HUES48 (cell line): ENCODE measurements at regions not wholly inside any gene's neighbourhood (a gene's known extent, or its start where the extent isn't known, plus 50 kb on each side); places are given as distances from the start of the nearest gene placed in this dataset.
A peak's percentile ranks its signal among the peaks of the same experiment; 100 is the strongest.
"Not testable (repeated sequence)": the region's sequence is repeated elsewhere in the genome, so short reads cannot be mapped to it uniquely, and the experiment has no call there.

Experiments
- H3K27ac ChIP-seq: one replicate; pipeline ENCODE4 v1.7.0; 2013; ENCODE audit warnings: low read depth, low read length, inconsistent platforms
- H3K27me3 ChIP-seq: 2 replicates; pipeline ENCODE4 v1.6.1; 2013; ENCODE audit warnings: mild to moderate bottlenecking, low read length; ENCODE audit not compliant: control insufficient read depth, insufficient read depth
- H3K36me3 ChIP-seq: 2 replicates; pipeline ENCODE4 v1.6.1; 2013; ENCODE audit warnings: low read length; ENCODE audit not compliant: control insufficient read depth, insufficient read depth
- H3K4me1 ChIP-seq: 2 replicates; pipeline ENCODE4 v1.6.1; 2013; ENCODE audit warnings: mild to moderate bottlenecking, low read length; ENCODE audit not compliant: control insufficient read depth, insufficient read depth
- H3K4me3 ChIP-seq: 2 replicates; pipeline ENCODE4 v1.5.1; 2013; ENCODE audit warnings: mild to moderate bottlenecking, low read depth, low read length
- H3K9ac ChIP-seq: 2 replicates; pipeline ENCODE4 v1.6.1; 2013; ENCODE audit warnings: mild to moderate bottlenecking, low read depth, low read length, moderate library complexity
- H3K9me3 ChIP-seq: 2 replicates; pipeline ENCODE4 v1.6.1; 2013; ENCODE audit warnings: low read length; ENCODE audit not compliant: control insufficient read depth, insufficient read depth

GRCh38 chr5:88090506-88090905 is 178.1 kb downstream of the TMEM161B start:
- Histone ChIP-seq H3K4me1 (peaks cover 25% of the 10 kb centered on the region), H3K27me3 (no peaks in the 10 kb centered on the region), H3K9ac (no peak overlapping the region), H3K9me3 (no peaks in the 10 kb centered on the region), H3K4me3 (no peak overlapping the region), H3K27ac (no peak overlapping the region), H3K36me3 (no peaks in the 10 kb centered on the region)

GRCh38 chr5:88089719-88090390 is 178.8 kb downstream of the TMEM161B start:
- no peaks in the 10 kb centered on the region for H3K9me3 ChIP-seq
- H3K27me3 ChIP-seq, result no peaks in the 10 kb centered on the region
- no peak overlapping the region for H3K4me3 ChIP-seq
- H3K36me3 ChIP-seq, result no peaks in the 10 kb centered on the region
- no peak overlapping the region for H3K9ac ChIP-seq
- H3K27ac ChIP-seq, result peak overlapping the region; percentile 11
- peaks cover 25% of the 10 kb centered on the region for H3K4me1 ChIP-seq

GRCh38 chr5:88085462-88085861 is 183.2 kb downstream of the TMEM161B start:
- no peaks in the 10 kb centered on the region for H3K9me3 ChIP-seq
- H3K9ac ChIP-seq, result no peak overlapping the region
- no peak overlapping the region for H3K4me3 ChIP-seq
- H3K36me3 ChIP-seq, result no peaks in the 10 kb centered on the region
- no peaks in the 10 kb centered on the region for H3K27me3 ChIP-seq
- no peaks in the 10 kb centered on the region for H3K4me1 ChIP-seq
- no peak overlapping the region for H3K27ac ChIP-seq

- no peaks in the 10 kb centered on the region for H3K36me3 ChIP-seq
Observed at GRCh38 chr5:88081877-88082276, 186.8 kb downstream of the TMEM161B start.

GRCh38 chr5:88063813-88064212 is 204.8 kb downstream of the TMEM161B start:
- Histone ChIP-seq H3K27me3 (no peaks in the 10 kb centered on the region), H3K27ac (no peak overlapping the region), H3K4me1 (no peaks in the 10 kb centered on the region), H3K36me3 (no peaks in the 10 kb centered on the region), H3K4me3 (no peak overlapping the region), H3K9me3 (no peaks in the 10 kb centered on the region), H3K9ac (no peak overlapping the region)

More at GRCh38 chr5:88081877-88082276, 186.8 kb downstream of the TMEM161B start:
- H3K27me3 ChIP-seq, result no peaks in the 10 kb centered on the region
- no peaks in the 10 kb centered on the region for H3K9me3 ChIP-seq
- no peak overlapping the region for H3K9ac ChIP-seq
- H3K27ac ChIP-seq, result no peak overlapping the region
- H3K4me1 ChIP-seq, result no peaks in the 10 kb centered on the region
- H3K4me3 ChIP-seq, result no peak overlapping the region

GRCh38 chr5:88060194-88060593 is 208.5 kb downstream of the TMEM161B start:
- Histone ChIP-seq H3K4me1 (no peaks in the 10 kb centered on the region), H3K27ac (no peak overlapping the region), H3K9ac (no peak overlapping the region), H3K9me3 (no peaks in the 10 kb centered on the region), H3K4me3 (no peak overlapping the region), H3K27me3 (no peaks in the 10 kb centered on the region), H3K36me3 (no peaks in the 10 kb centered on the region)

- Histone ChIP-seq H3K9me3 (no peaks in the 10 kb centered on the region), H3K36me3 (no peaks in the 10 kb centered on the region), H3K27ac (no peak overlapping the region), H3K4me1 (no peaks in the 10 kb centered on the region), H3K9ac (no peak overlapping the region), H3K4me3 (no peak overlapping the region), H3K27me3 (no peaks in the 10 kb centered on the region)
Observed at GRCh38 chr5:88058625-88059024, 210.0 kb downstream of the TMEM161B start.

- not testable (repeated sequence) for H3K27ac ChIP-seq, H3K27me3 ChIP-seq, H3K36me3 ChIP-seq, H3K9me3 ChIP-seq, H3K9ac ChIP-seq
- peak overlapping the region; percentile 36; the same call in 1 of the 2 replicates for H3K4me3 ChIP-seq
- peaks cover 29% of the 10 kb centered on the region for H3K4me1 ChIP-seq
Observed at GRCh38 chr5:88052468-88052867, 216.2 kb downstream of the TMEM161B start.

GRCh38 chr5:88051148-88051547 is 217.5 kb downstream of the TMEM161B start:
- Histone ChIP-seq H3K27me3 (no peaks in the 10 kb centered on the region), H3K9ac (no peak overlapping the region), H3K9me3 (no peaks in the 10 kb centered on the region), H3K36me3 (no peaks in the 10 kb centered on the region), H3K4me1 (peaks cover 29% of the 10 kb centered on the region), H3K4me3 (peak overlapping the region; percentile 36; the same call in 1 of the 2 replicates), H3K27ac (no peak overlapping the region)

GRCh38 chr5:88049737-88050136 is 218.9 kb downstream of the TMEM161B start:
- Histone ChIP-seq H3K9me3 (no peaks in the 10 kb centered on the region), H3K27me3 (no peaks in the 10 kb centered on the region), H3K4me3 (peak overlapping the region; percentile 17; the same call in 1 of the 2 replicates), H3K4me1 (peaks cover 29% of the 10 kb centered on the region), H3K36me3 (no peaks in the 10 kb centered on the region), H3K27ac (peak overlapping the region; percentile 62), H3K9ac (no peak overlapping the region; the same call in 1 of the 2 replicates)

- Histone ChIP-seq H3K4me1 (peaks cover 29% of the 10 kb centered on the region), H3K27ac (peak overlapping the region; percentile 62), H3K27me3 (no peaks in the 10 kb centered on the region), H3K4me3 (peak overlapping the region; percentile 17; the same call in 1 of the 2 replicates), H3K9ac (no peak overlapping the region; the same call in 1 of the 2 replicates), H3K36me3 (no peaks in the 10 kb centered on the region), H3K9me3 (no peaks in the 10 kb centered on the region)
Observed at GRCh38 chr5:88049156-88049555, 219.5 kb downstream of the TMEM161B start.
